Osteocyte (in vitro differentiated cells): ENCODE measurements at regions not wholly inside any gene's neighbourhood (a gene's known extent, or its start where the extent isn't known, plus 50 kb on each side); places are given as distances from the start of the nearest gene placed in this dataset.

Experiments used
- DNase-seq: peaks from one replicate; pipeline ENCODE4 v3.0.0; 2021; ENCODE audit warnings: mixed read lengths; ENCODE audit not compliant: unreplicated experiment; ENCODE audit errors: extremely low spot score
- H3K27ac Mint-ChIP-seq: one replicate; pipeline ENCODE4 v1.8.0; 2021; ENCODE audit warnings: mild to moderate bottlenecking, mixed read lengths; ENCODE audit not compliant: unreplicated experiment
- H3K27me3 Mint-ChIP-seq: one replicate; pipeline ENCODE4 v1.8.0; 2021; ENCODE audit warnings: mixed read lengths; ENCODE audit not compliant: unreplicated experiment
- H3K36me3 Mint-ChIP-seq: one replicate; pipeline ENCODE4 v1.8.0; 2021; ENCODE audit warnings: mixed read lengths; ENCODE audit not compliant: unreplicated experiment
- H3K4me1 Mint-ChIP-seq: one replicate; pipeline ENCODE4 v1.8.0; 2021; ENCODE audit warnings: mixed read lengths; ENCODE audit not compliant: unreplicated experiment
- H3K4me3 Mint-ChIP-seq: one replicate; pipeline ENCODE4 v1.8.0; 2021; ENCODE audit warnings: mild to moderate bottlenecking, moderate library complexity, mixed read lengths; ENCODE audit not compliant: unreplicated experiment
- H3K9me3 Mint-ChIP-seq: one replicate; pipeline ENCODE4 v1.8.0; 2021; ENCODE audit warnings: mixed read lengths; ENCODE audit not compliant: unreplicated experiment
- CTCF ChIP-seq: fragments of 200-600 bp; sonication (generic); IDR thresholded peaks from 2 replicates; pipeline ENCODE4 v1.5.0; 2021; ENCODE audit warnings: antibody characterized with exemption, mild to moderate bottlenecking, moderate library complexity

DNA sequence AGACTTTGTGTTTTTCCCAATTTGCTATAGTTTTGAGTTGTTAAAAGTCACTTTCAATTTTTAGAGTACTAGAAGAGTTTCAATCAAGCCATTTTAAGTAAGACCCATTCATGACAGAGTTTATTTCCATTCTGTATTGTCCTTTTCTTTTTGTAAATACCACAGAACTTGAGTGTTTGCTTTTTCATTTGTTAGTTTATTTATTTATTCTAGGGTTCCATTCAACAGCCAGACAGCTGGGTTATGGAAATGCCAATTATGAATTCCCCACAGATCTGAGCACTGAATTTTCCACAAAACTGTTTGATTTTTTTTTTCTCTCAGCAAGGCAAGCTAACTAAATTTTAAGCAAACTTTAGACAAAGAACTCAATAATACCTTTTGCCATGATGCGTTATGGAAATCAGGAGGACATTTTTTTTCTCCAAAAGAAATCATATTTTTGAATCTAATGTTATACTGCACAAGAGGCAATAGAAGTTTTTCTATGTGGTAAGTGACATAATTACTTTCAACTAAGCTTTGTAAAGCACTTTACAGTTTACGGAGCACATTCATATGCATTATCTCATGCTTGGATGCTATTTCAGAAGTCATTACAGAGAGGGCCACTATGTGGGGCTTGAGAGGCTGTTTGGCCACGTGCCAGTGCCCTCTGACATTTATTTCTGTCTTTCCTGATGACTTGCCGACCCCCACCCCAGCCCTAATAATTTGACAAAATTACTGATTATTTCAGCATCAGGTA is 181.5 kb downstream of the VRK1 start:
- no peak for TF ChIP-seq CTCF
- no peaks in the 10 kb centered on the region for H3K36me3 Mint-ChIP-seq
- H3K4me3 Mint-ChIP-seq, result no peak overlapping the region
- peaks cover 53% of the 10 kb centered on the region for H3K9me3 Mint-ChIP-seq
- no peak overlapping the region for H3K27ac Mint-ChIP-seq
- no peaks in the 10 kb centered on the region for H3K27me3 Mint-ChIP-seq
- DNase-seq, result peak; percentile 40
- H3K4me1 Mint-ChIP-seq, result no peaks in the 10 kb centered on the region

DNA sequence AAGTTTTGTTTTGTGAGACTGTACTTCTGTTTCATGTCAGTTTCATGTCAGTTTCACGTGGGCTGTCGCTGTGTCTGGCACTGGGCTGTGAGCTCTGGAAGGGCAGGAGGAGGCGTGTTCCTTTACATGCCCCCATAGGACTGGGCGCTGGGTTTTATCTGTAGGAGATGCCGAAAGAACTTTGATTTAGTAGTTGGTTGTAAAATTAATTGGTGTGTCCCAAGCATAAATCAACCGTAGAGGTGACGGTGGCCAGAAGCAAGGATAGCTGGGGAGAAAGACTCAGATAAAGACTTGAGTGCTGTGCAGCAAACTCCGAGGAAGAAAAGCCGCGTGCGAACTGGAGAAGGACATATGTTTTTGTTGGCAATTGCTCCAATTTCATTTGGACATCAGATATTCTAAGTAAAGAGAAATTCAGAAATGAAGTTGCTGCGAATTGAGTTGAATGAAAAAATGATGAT is 182.5 kb downstream of the VRK1 start:
- TF ChIP-seq CTCF, result no peak
- peaks cover 57% of the 10 kb centered on the region for H3K9me3 Mint-ChIP-seq
- H3K36me3 Mint-ChIP-seq, result no peaks in the 10 kb centered on the region
- no peak overlapping the region for H3K4me3 Mint-ChIP-seq
- no peaks in the 10 kb centered on the region for H3K27me3 Mint-ChIP-seq
- H3K4me1 Mint-ChIP-seq, result no peaks in the 10 kb centered on the region
- peak; percentile 56 for DNase-seq
- no peak overlapping the region for H3K27ac Mint-ChIP-seq

- no peak for TF ChIP-seq CTCF
- H3K27me3 Mint-ChIP-seq, result no peaks in the 10 kb centered on the region
- no peak for DNase-seq
- no peaks in the 10 kb centered on the region for H3K4me1 Mint-ChIP-seq
- peaks cover 49% of the 10 kb centered on the region for H3K9me3 Mint-ChIP-seq
- no peak overlapping the region for H3K27ac Mint-ChIP-seq
- H3K36me3 Mint-ChIP-seq, result no peaks in the 10 kb centered on the region
- no peak overlapping the region for H3K4me3 Mint-ChIP-seq
Measured at GRCh38 chr14:96980835-96981234, 183.7 kb downstream of the VRK1 start.

DNA sequence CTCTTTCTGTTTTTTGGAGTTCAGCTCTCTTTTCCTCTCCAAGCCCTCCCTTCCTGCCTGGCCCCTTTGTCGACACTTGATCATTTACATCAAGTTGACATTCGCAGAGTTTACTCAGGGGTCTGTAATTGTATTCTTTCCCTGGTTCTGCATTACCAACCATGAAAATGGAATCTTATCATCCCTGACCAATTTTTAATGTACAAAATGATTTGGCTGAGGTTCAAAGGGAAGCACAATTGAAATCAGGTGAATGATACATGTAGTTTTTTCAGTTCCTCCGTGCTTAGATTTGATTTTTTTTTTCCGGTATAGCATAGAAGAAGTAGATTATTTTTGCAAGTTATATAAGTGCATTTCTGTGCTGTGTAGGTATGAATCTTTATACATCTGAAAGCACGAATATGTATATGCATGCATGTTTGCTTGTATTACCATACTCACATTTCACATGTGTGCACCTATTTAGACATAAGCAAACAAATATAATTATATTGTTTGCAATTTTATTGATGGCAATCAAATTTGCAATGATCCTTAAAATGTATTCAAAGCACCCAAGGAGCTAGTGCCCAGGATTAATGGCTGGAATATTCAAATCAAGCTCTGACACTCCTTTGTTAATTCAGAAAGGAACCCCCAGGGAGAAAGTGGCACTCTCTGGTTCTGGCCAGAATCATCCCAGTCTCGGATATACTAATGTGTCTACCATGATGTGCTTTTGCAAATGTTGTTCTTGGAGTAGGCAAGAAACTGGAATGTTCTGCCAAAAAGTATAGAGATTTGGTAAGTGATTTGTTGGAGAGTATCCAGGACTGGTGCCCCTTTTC is 189.3 kb downstream of the VRK1 start:
- Mint-ChIP-seq H3K36me3 (no peaks in the 10 kb centered on the region), H3K4me3 (no peak overlapping the region), H3K27me3 (no peaks in the 10 kb centered on the region), H3K9me3 (peaks cover 38% of the 10 kb centered on the region), H3K4me1 (no peaks in the 10 kb centered on the region), H3K27ac (no peak overlapping the region)
- no peak for TF ChIP-seq CTCF
- peak; percentile 10 for DNase-seq

GRCh38 chr14:96987086-96987474 is 189.9 kb downstream of the VRK1 start:
- Mint-ChIP-seq H3K4me3 (no peak overlapping the region), H3K36me3 (no peaks in the 10 kb centered on the region), H3K9me3 (peaks cover 34% of the 10 kb centered on the region), H3K4me1 (no peaks in the 10 kb centered on the region), H3K27me3 (no peaks in the 10 kb centered on the region), H3K27ac (no peak overlapping the region)
- TF ChIP-seq CTCF, result no peak
- DNase-seq, result peak; percentile 48
